Smooth muscle cell (in vitro differentiated cells): ENCODE measurements at regions not wholly inside any gene's neighbourhood (a gene's known extent, or its start where the extent isn't known, plus 50 kb on each side); places are given as distances from the start of the nearest gene placed in this dataset.

Experiments
- DNase-seq: peaks from one replicate; lab custom pipeline; 2025; ENCODE audit not compliant: unreplicated experiment; lab: John Stamatoyannopoulos, UW
- H2AFZ ChIP-seq: fragments of 200-600 bp; sonication (generic); 2 replicates; pipeline ENCODE4 v1.6.0; 2016; ENCODE audit warnings: antibody characterized with exemption, low read depth, mild to moderate bottlenecking
- H3F3A ChIP-seq: fragments of 200-600 bp; sonication (generic); 2 replicates; pipeline ENCODE4 v1.6.0; 2017; ENCODE audit warnings: antibody characterized with exemption, low read depth
- H3K27ac ChIP-seq: fragments of 200-600 bp; sonication (generic); 2 replicates; pipeline ENCODE4 v1.5.1; 2016; ENCODE audit warnings: low read depth, mild to moderate bottlenecking
- H3K27me3 ChIP-seq: fragments of 200-600 bp; sonication (generic); 2 replicates; pipeline ENCODE4 v1.6.1; 2016; ENCODE audit warnings: low read depth, mild to moderate bottlenecking
- H3K36me3 ChIP-seq: fragments of 200-600 bp; sonication (generic); 2 replicates; pipeline ENCODE4 v1.5.1; 2016; ENCODE audit warnings: low read depth
- H3K4me1 ChIP-seq: fragments of 200-600 bp; sonication (generic); 2 replicates; pipeline ENCODE4 v1.5.1; 2016; ENCODE audit warnings: low read depth
- H3K4me2 ChIP-seq: fragments of 200-600 bp; sonication (generic); 2 replicates; pipeline ENCODE4 v1.6.0; 2016; ENCODE audit warnings: mild to moderate bottlenecking
- H3K4me3 ChIP-seq: fragments of 200-600 bp; sonication (generic); 2 replicates; pipeline ENCODE4 v1.5.1; 2016; ENCODE audit warnings: mild to moderate bottlenecking
- H3K79me2 ChIP-seq: fragments of 200-600 bp; sonication (generic); 2 replicates; pipeline ENCODE4 v1.6.0; 2016; ENCODE audit warnings: low read depth, mild to moderate bottlenecking
- H3K9ac ChIP-seq: fragments of 200-600 bp; sonication (generic); 2 replicates; pipeline ENCODE4 v1.6.0; 2016; ENCODE audit warnings: low read depth
- H3K9me3 ChIP-seq: fragments of 200-600 bp; sonication (generic); replicated peaks from 2 replicates; pipeline ENCODE4 v1.5.1; 2016; ENCODE audit warnings: low read depth
- H4K20me1 ChIP-seq: fragments of 200-600 bp; sonication (generic); 2 replicates; pipeline ENCODE4 v1.6.0; 2016; ENCODE audit warnings: low read depth
- CTCF ChIP-seq: fragments of 200-600 bp; sonication (generic); IDR thresholded peaks from 2 replicates; pipeline ENCODE4 v1.5.1; 2017; ENCODE audit warnings: borderline replicate concordance, mild to moderate bottlenecking, antibody characterized with exemption; ENCODE audit not compliant: insufficient read depth, poor library complexity, severe bottlenecking
- WGBS: methylation state at CpG from one replicate; pipeline ENCODE4 v1.1.7; 2016; ENCODE audit warnings: low lambda C conversion rate; 5-methylcytosine and 5-hydroxymethylcytosine counted together

GRCh38 chr1:30545365-30545764, 178.0 kb downstream of the MATN1 start:
- Histone ChIP-seq H3K4me3 (no peak overlapping the region), H3K79me2 (no peaks in the 10 kb centered on the region), H3K4me2 (no peak overlapping the region), H2AFZ (no peak overlapping the region), H3K4me1 (no peaks in the 10 kb centered on the region), H3K9me3 (no peaks in the 10 kb centered on the region), H3K9ac (no peak overlapping the region), H3K36me3 (no peaks in the 10 kb centered on the region), H4K20me1 (no peaks in the 10 kb centered on the region), H3F3A (no peaks in the 10 kb centered on the region), H3K27ac (no peak overlapping the region), H3K27me3 (no peaks in the 10 kb centered on the region)
- TF ChIP-seq CTCF: no peak
- WGBS: 44% methylated on average over 4 of the region's 4 CpGs
- DNase-seq: no peak

GRCh38 chr1:30541721-30542485, 181.5 kb downstream of the MATN1 start:
- no peaks in the 10 kb centered on the region for H3F3A ChIP-seq
- DNase-seq: no peak
- H3K4me1 ChIP-seq: no peaks in the 10 kb centered on the region
- TF ChIP-seq CTCF: no peak
- no peaks in the 10 kb centered on the region for H3K79me2 ChIP-seq
- no peaks in the 10 kb centered on the region for H3K9me3 ChIP-seq
- H3K27ac ChIP-seq: no peak overlapping the region
- H3K9ac ChIP-seq: no peak overlapping the region
- no peak overlapping the region for H3K4me3 ChIP-seq
- H2AFZ ChIP-seq: no peak overlapping the region
- no peak overlapping the region for H3K4me2 ChIP-seq
- no peaks in the 10 kb centered on the region for H3K27me3 ChIP-seq
- H4K20me1 ChIP-seq: no peaks in the 10 kb centered on the region
- H3K36me3 ChIP-seq: no peaks in the 10 kb centered on the region
- WGBS: 88% methylated on average over 10 of the region's 10 CpGs

- Histone ChIP-seq H3K4me2 (no peak overlapping the region), H2AFZ (no peak overlapping the region), H4K20me1 (no peaks in the 10 kb centered on the region), H3K79me2 (no peaks in the 10 kb centered on the region), H3K4me1 (no peaks in the 10 kb centered on the region), H3F3A (no peaks in the 10 kb centered on the region), H3K27ac (no peak overlapping the region), H3K9me3 (no peaks in the 10 kb centered on the region), H3K27me3 (no peaks in the 10 kb centered on the region), H3K36me3 (no peaks in the 10 kb centered on the region), H3K4me3 (no peak overlapping the region), H3K9ac (no peak overlapping the region)
- WGBS: 74% methylated on average over 5 of the region's 5 CpGs
- TF ChIP-seq CTCF: no peak
- DNase-seq: no peak
Observed at GRCh38 chr1:30540611-30541192, 182.7 kb downstream of the MATN1 start.

GRCh38 chr1:30539884-30540283, 183.5 kb downstream of the MATN1 start:
- no peaks in the 10 kb centered on the region for H3K4me1 ChIP-seq
- no peak overlapping the region for H3K27ac ChIP-seq
- 88% methylated on average over 6 of the region's 6 CpGs for WGBS
- H3K4me3 ChIP-seq: no peak overlapping the region
- no peaks in the 10 kb centered on the region for H3F3A ChIP-seq
- no peaks in the 10 kb centered on the region for H3K27me3 ChIP-seq
- H3K9ac ChIP-seq: no peak overlapping the region
- no peak overlapping the region for H2AFZ ChIP-seq
- TF ChIP-seq CTCF: no peak
- H3K9me3 ChIP-seq: no peaks in the 10 kb centered on the region
- no peaks in the 10 kb centered on the region for H4K20me1 ChIP-seq
- H3K79me2 ChIP-seq: no peaks in the 10 kb centered on the region
- no peaks in the 10 kb centered on the region for H3K36me3 ChIP-seq
- DNase-seq: no peak
- no peak overlapping the region for H3K4me2 ChIP-seq
